GM18511 (cell line): ENCODE measurements at regions not wholly inside any gene's neighbourhood (a gene's known extent, or its start where the extent isn't known, plus 50 kb on each side); places are given as distances from the start of the nearest gene placed in this dataset.

Experiments used
- ATAC-seq: cut with Tn5 transposase; IDR thresholded peaks from one replicate; pipeline ENCODE4 v1.9.1; 2021; ENCODE audit warnings: mild to moderate bottlenecking, moderate library complexity; ENCODE audit not compliant: unreplicated experiment

DNA sequence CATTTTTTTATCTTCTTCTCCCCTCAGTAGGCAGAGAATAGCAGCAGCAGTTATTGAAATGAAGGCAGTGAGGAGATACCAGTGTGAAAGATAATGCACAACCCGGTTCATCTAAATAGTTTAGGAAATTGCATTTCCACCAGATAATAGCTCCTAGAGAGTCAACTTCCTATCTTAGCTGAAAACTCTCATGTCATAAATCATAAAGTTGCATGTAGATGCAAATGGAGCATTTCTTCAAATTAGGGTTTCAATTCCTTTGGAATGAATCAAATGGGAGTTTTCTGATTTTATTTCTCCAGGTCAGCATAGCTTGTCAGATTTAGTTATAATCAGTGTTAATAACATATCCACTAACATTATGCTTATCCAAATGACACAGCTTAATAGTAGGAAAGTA is 335.3 kb downstream of the CNTNAP4 start:
- ATAC-seq, result no peak

DNA sequence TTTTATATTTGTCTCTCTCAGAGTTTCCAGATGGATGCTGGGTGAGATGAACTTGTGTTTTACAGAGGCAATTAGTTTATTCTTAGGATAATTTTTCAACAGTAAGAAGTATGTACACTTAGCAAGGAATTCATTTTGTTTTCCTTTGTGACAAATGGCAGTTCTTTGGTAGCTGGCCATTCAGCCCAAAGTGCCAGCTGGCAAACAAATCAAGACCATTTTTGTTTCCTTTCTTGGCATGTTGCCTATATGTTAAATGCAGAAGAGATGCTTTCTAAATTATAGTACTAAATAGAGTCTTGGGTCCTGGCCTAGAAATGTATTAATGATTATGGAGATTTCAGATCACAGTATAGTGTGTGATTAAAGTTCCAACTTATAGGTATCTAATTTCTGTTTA is 337.1 kb downstream of the CNTNAP4 start:
- no peak for ATAC-seq

DNA sequence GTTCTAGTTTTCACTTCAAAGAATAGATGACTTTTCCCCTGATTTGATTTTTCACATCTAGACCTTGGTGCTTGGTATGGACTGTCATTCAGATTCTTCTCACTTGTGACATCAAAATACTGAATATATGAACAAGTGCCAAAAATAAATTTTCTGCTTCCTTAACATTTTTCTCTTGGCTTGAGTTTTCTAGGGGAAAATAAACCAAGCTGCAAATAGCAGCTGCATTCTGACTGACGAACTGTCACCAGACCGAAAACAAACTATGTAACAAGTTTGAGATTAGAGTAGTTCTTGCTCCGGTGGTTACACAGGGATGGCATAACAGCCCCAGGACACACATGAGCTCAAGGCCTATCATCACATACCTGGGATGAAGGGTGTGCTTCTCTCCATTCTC is 345.7 kb downstream of the CNTNAP4 start:
- no peak for ATAC-seq

DNA sequence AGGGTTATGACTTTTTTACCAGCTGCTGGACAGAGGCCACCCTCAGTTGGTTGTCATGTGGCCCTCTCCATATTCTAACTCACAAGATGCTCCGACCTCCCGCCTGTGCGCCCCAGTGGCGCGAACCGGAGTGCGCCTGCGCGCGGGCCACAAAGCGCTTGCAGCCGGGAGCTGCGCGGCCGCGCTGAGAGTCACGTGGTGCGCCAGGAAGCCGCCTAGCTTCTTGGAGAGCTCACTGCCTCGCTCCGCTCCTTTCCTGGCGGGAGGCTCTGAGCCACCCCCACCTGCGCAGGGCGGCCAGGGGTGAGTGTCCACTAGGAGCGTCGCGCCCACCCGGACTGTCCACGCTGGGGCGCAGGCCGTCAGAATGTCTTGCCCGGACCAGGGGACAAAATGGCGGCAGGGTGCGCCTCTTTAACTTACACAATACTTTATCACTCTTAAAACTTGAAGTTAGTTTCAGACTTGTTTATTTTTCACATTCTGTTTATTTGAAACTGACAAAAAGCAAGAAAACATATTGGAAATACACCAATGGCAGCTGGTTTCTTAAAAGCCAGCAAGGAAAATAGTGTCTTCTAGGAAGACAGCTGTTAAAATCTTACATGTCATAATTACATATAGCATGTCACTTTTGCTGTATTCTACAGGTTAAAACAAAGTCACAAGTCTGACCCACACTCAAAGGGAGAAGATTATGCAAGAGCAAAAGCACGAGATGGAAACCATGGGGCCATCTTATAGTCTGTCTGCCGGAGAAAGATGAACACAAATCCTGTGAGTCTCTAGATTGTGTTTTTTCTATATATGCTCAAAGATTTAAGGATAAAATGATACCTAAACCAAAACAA is 357.9 kb downstream of the CNTNAP4 start:
- no peak for ATAC-seq

DNA sequence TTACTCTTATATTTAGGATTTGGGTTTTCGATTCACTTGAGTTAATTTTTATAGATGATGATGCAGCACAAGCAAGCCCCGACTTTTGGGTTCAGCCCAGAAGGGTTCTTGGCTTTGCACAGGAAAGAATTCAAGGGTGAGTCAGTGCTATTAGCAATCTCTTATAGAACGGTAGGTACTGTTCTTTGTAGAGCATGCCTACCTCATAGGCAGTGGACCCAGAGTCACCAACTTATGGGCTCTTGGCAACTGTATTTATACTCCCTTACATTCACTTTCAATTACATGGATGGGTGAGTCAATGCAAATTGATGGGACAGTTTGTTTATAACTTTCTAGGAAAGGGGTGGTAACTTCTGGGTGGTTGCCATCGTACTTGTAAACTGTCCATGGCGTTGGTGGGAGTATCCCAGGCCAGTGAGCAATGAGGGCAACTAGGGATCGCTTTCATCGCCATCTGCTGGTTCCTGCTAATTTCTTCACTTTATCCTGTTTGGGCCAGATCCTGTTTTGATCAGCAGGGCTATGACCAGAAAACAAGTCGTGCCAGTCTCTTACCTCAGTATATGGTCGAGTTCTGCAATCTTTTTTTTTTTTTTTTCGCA is 362.6 kb downstream of the CNTNAP4 start:
- no peak for ATAC-seq

DNA sequence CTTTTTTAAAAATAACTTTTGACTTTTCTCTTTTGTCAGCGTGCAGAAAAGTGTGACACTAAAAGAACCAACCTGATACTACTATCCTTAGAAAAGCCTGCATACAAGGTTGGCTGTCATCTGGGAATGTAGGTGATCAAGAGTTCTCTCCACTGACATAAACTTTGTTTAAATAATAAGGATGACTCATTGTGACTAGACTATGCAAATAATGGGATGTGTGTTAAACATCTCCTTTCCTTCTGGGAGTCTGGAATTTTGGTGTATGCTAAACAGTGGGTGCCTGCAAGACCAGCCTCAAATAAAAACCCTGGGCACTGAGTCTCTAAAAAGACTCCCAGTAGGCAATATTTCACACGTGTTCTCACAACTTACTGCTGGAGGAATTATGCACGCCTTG is 373.4 kb downstream of the CNTNAP4 start:
- no peak for ATAC-seq

DNA sequence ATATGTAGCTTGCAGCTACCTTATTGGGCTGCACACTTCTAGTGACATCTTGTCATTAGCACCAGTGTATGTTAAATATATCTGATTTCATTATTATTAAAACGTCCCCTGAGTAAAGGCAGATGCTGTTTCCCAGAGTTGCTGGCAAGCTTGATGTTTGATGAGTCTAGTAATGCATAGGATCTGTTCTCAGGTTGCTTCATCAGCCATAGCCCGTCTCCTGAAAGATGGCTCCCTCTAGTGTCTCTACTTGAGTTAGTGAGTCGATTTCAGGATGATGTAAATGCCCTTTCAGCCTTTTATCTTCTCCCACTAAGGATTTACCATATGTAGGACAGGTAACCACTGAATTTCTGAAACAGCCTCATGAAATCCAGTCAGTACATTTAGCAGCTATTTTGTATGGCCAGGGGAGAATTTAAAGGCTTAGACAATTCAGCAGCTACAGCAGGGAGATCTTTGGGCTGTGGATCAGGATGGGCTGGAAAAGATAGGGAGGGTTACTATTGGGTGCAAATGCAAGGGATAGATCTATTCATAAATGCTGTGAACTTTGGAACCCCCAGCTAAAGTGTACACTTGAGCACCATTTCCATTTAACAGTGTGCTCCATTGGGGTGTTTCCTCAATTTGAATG is 376.3 kb downstream of the CNTNAP4 start:
- ATAC-seq, result peak; percentile 79

DNA sequence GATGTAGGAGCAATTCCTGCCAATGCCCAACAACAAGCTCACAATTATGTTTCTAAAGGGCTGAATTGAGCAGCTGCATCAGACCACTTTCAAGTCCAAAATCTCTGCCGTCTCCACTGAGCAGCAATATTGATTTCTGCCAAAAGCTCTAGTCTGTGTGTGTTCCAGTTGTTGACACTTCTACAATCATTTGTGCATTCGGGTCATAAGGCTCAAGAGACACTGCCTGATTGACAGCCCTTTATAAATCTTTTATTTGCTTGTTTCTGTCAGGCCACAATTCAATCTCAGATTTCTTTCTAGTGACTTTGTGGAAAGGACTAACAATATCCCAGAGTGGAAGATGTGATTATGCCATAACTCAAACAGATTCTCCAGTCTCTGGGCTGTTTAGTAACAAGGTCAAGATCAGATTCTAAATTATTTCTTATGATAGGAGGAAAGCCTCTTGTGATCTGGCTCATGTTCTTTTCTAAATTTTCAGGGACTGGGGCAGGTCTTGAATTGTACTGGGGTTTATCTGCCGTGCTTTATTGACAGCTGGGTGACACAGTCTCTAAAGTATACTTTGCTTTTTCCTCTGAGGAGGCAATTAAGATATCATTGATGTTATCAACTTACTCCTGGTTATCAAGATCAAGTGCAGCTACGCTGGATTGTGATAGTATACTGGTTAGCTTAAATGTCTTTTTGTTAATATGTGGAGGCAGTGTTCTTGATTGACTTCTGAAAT is 377.1 kb downstream of the CNTNAP4 start:
- no peak for ATAC-seq

DNA sequence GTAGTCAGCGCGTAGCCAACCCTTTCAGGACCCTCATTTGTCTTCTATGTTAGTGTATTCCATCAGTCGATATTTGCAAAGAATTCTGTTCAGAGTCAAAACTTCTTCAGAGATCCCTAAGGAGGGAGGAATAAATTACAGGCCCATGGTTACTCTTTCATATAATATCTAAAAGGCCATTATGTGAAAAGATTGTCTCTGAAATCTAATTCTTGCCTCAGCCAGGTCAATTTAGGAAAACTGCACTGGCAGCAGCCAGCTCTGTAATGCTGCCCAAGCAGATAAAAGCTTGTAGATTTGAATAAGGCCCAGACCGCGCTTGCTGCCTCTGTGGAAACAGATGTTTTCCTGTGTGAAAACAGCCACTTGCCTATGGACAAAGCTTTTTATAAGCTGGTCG is 379.8 kb downstream of the CNTNAP4 start:
- no peak for ATAC-seq

DNA sequence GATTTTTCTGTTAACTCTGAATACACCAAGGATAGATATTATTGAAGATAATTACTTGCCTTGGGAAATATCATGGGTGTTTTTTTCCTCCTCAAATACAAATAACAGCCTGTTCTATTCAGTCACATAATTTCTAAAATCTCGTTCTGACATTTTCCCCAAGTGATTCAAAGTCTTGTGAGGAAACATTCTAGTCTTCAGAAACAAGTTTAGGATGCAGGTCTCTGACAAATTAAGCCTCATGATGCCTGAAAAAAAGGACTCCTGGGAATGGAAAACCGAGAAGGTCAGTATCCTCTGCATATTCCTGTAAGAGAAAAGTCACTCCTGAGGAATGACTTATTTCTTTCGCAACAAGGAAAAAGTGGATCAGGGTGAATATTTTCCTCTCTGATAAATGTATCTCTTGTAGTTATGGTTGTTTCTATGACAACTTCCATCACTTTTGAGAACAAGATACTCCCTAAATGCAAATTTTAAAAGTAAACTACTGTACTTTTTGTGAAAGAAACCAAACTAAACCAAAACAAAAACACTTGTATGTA is 384.6 kb downstream of the CNTNAP4 start:
- ATAC-seq, result no peak

DNA sequence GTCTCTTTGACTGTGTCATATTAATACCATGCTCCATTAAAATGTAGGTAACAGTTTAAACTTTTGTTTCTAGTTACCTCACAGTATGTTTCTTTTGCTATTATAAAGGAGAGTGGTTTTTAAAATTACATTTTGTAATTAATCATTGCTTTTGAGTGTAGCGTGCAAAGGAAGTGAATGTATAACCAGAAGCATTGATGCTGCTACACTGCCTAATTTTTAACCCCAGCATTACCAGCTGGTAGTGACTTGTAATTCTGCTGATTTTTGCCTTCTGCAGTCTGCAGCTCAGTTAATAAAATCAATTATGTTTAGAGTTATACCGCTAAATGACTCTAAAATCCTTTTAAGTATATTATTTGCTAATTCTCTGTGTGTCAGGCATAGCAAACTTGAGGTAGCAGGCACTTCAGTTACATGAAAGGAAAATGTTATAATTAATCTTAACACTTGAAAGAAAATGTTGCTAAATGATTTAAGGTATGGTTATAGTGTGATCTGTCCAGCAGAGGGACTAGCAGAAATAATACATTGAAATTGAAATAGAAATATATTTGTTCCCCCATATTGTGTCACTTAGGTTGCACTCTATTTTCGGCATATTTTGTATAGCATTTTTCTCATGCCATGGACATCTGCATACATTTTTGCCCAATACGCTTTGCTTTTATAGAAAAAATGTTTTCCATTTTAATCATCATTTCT is 388.5 kb downstream of the CNTNAP4 start:
- no peak for ATAC-seq

DNA sequence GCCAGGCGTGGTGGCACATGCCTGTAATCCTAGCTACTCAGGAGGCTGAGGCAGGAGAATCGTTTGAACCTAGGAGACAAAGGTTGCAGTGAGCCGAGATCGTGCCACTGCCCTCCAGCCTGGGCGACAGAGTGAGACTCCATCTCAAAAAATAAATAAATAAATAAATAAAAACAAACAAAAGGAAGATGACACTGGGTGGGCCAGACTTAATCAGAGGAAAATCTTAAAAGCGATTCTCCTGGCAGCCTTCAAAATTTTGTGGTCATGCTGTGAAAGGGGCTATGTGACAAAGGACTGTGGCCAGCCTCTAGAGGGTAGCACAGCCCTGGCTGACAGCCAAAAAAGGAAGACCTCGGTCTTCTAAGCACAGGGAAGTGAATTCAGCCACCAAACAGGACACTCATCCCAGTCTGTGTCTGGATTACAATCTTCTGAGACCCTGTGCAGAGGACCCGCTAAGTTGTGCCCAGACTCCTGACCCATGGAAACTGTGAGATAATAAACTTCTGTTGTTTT is 391.1 kb downstream of the CNTNAP4 start:
- no peak for ATAC-seq

DNA sequence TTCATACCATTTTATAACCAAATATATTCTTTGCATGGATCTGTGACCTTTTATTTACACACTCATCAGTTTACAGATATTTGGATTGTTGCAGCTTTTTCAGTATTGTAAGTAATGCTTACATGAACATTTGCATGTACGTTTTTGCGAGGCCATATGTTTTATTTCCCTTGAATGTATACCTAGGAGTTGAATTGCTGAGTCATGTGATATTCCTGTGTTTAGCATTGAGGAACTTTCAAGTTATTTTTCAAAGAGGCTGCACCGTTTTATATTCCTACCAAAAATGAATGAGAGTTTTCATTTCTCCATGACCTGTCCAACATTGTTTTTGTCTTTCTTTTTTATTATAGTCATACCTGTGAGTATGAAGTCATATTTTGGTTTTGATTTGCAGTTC is 392.1 kb downstream of the CNTNAP4 start:
- no peak for ATAC-seq

DNA sequence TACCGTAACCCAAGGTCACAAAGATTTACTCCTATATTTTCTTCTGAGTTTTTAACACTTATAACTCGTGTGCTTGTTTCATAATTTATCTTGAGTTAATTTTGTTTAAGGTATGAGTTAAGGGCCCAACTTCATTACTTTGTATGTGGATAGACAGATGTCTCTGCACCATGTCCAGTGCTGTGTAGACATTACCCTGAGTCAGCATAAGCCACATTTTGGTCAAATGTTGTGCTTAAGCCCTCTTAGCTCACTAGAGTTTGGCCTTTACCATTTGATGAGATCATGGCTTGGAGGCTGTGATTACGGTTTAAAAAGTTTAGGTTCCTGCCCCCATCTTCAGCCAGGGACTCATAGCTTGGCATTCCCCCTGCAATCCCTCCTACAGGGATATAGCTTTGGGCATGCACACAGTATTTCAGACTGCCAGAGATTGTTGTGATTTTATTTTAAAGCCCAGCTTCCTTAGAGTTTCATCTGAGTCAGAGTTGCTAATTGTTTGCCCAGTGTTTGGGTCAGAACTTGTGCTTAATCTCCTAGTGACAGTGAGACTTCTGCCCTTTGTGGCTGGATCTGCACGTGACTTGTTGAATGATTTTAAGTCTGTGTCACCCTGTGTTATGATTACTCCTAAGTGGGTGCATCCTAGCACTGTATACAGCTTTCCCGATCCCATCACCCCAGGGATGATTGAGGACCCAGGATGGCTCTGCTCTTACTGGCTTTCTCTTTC is 393.1 kb downstream of the CNTNAP4 start:
- no peak for ATAC-seq

DNA sequence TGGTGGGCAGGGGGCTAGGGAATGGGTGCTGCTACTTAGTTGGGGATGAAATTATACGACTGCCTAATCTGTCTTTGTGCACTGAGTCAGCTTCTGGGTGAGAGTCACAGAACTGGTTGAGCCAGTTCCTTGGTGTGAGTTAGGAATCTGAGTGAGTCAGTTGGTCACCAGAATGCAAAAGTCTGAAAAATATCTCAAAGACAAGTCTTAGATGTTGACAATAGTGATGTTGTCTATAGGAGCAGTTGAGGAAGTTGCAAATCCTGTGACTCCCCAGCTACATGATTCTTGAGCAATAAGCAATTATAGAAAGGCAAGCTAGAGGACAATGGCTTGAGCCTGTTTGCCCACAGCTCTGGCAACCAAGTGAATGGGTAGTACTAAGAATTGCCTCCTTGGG is 399.2 kb downstream of the CNTNAP4 start:
- no peak for ATAC-seq

DNA sequence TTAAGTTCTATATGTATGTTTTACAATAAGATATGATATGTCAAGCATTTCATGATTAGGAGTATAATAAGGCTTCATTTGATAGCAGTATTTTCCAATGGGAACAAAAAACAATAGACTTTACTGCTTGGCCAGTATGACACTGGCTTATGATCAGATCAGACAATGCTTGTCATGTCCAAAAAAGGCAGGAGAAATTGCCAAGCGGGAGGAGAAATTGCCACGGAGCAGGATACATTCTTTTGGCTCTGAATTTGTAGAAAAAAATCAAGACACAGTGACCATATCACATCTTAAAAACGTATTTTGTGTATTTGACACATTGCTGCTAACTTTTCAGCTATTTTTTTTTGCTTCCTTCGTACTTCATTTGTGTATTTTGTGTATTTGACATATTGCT is 404.1 kb downstream of the CNTNAP4 start:
- no peak for ATAC-seq

DNA sequence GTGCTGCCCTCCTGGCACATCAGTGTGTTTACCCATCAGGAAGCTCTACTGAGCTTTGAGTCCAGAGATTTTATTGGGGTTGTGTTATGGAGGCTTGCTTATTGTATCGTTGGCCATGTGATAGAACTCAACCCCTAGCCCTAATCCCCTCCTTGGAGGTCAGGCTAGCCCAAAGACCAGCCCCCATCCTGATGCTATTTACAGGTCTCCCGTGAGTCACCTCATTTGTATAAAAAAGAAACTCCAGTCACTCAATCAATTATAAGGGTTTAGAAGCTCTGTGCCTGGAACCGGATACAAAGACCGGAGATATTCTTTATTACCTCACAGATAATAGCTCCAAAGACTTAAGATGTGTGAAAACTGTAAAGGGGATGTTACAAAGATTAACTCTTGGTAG is 405.9 kb downstream of the CNTNAP4 start:
- no peak for ATAC-seq

DNA sequence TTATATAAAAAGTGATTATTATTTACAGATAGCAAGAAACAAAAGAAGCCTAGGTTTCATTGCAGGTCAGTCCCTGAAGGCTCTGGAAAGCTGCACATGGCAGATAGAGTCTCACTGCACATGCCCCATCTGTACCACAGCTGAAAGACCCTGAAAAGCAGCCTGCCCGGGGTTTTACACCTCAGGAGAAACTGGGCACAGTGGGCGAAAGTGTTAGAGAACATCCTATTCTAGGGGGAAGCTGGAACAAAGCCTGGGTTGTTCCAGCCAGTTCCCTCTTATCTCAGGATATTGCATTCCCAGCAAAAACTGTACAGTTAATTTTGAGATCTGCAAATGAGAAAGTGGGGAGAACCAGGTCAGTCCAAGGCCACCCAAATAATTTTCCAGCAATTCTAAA is 419.7 kb downstream of the CNTNAP4 start:
- ATAC-seq, result no peak

DNA sequence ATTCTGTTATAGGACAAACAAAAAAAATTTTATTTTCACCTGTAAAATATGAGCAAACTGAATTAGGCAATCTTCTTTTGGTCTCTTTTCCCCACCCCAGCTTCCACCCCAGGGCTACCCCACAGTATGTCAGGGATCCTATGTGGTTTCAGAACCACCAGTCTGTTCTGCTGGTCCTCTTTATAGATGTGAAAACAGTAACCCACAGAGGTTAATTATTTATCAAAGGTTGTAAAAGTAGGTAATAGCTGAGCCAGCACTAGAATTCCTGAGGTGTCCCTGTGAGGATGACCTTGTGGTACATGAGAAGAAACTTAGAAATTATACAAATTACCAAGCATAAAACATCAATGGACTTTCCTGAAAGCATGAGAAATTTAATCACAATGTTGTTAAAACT is 428.7 kb downstream of the CNTNAP4 start:
- ATAC-seq, result no peak

DNA sequence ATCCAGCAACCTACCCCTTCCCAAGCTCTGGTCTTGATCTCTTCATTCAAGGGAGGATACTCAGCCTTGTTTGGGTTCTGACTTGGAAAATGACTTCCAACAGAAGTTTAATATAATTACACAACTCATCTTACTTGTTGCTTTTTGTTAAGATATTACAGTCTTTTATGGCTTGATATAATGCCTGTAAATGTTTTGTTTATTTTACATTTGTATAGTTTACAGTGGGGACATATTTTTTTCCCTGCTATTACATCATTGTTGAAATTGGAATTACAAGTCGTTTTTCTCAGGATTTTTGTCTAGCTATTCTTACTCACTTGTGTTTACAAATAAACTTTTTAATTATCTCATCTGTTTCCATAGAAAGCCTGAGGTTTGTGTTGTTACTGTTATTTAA is 436.0 kb downstream of the CNTNAP4 start:
- ATAC-seq, result no peak
